K562 (cell line): ENCODE measurements at regions not wholly inside any gene's neighbourhood (a gene's known extent, or its start where the extent isn't known, plus 50 kb on each side); places are given as distances from the start of the nearest gene placed in this dataset.

Experiments
- ATAC-seq: fragments of 200-7000 bp; cut with Tn5 transposase; 3 replicates; pipeline ENCODE4 v1.9.1; 2020; ENCODE audit warnings: moderate library complexity
- BruUV-seq: library from RNA; stranded (reverse); fragments of 400-500 nt; replicated peaks from 2 replicates; lab custom pipeline; 2021; lab: Mats Ljungman, UMichigan
- CTCF ChIA-PET: fragments of 300-600 bp; formaldehyde crosslinking; extraction: SDS; loops from one replicate; lab custom pipeline; 2021; ENCODE audit warnings: low intra/inter-chr PET ratio; lab: Yijun Ruan, JAX
- POLR2A ChIA-PET: fragments of 300-600, 350-650 bp; sonication (Branson Sonifier 250); formaldehyde crosslinking; extraction: SDS; loops from one replicate; lab custom pipeline; 2021; ENCODE audit warnings: antibody characterized with exemption, inconsistent platforms; lab: Yijun Ruan, JAX
- DNase-seq, 4 experiments: peaks; one replicate each; pipeline versions ENCODE4 v3.0.0 to v3.0.0-alpha.2; 2011 to 2018; ENCODE audit warnings: low spot score in 3 of 4, mixed read lengths in 3 of 4; ENCODE audit errors: extremely low read depth in 1 of 4
- FAIRE-seq: peaks from 2 replicates; lab custom pipeline; 2011; peaks lifted over from hg19 to GRCh38; lab: Jason Lieb, UNC
- H2AFZ ChIP-seq: 2 replicates; pipeline ENCODE4 v1.6.0; 2011; ENCODE audit warnings: low read depth, low read length, control low read depth, inconsistent platforms
- H3K27ac ChIP-seq: fragments of 200-600 bp; 3 replicates; pipeline ENCODE4 v1.8.0; 2011; ENCODE audit warnings: low read depth, mild to moderate bottlenecking, control low read depth, inconsistent platforms, low read length, moderate library complexity, mixed read lengths; ENCODE audit errors: extremely low read depth
- H3K27me3 ChIP-seq, 2 experiments: fragments of 300-600 bp in 1 of 2; 2 replicates in 1 of 2; 3 replicates in 1 of 2; pipeline versions ENCODE4 v1.6.0 to v1.8.0; 2011; ENCODE audit warnings: inconsistent platforms in 2 of 2, low read length in 2 of 2, mild to moderate bottlenecking in 1 of 2, mixed read lengths in 1 of 2, moderate library complexity in 1 of 2; ENCODE audit not compliant: control insufficient read depth in 2 of 2, insufficient read depth in 2 of 2
- H3K36me3 ChIP-seq: fragments of 300-600 bp; 3 replicates; pipeline ENCODE4 v1.8.0; 2011; ENCODE audit warnings: mild to moderate bottlenecking, low read length, inconsistent platforms; ENCODE audit not compliant: control insufficient read depth, insufficient read depth
- H3K4me1 ChIP-seq, 2 experiments: fragments of 200-600 bp in 1 of 2; replicated peaks in 1 of 2; 2 replicates in 1 of 2; 3 replicates in 1 of 2; pipeline versions ENCODE4 v1.5.1 to v1.8.0; 2011; ENCODE audit warnings: inconsistent platforms in 2 of 2, low read length in 2 of 2, mild to moderate bottlenecking in 1 of 2, mixed read lengths in 1 of 2, moderate library complexity in 1 of 2; ENCODE audit not compliant: control insufficient read depth in 2 of 2, insufficient read depth in 2 of 2
- H3K4me2 ChIP-seq: 2 replicates; pipeline ENCODE4 v1.6.1; 2011; ENCODE audit warnings: low read length, control low read depth, inconsistent platforms, mixed read lengths; ENCODE audit not compliant: insufficient read depth
- H3K4me3 ChIP-seq: fragments of 200-600 bp; sonication (generic), shearing (Covaris generic); 2 replicates; pipeline ENCODE4 v1.5.1; 2016; ENCODE audit warnings: control low read depth, inconsistent platforms
- H3K79me2 ChIP-seq: fragments of 200-600 bp; 3 replicates; pipeline ENCODE4 v1.8.0; 2011; ENCODE audit warnings: low read length, inconsistent platforms; ENCODE audit not compliant: control insufficient read depth, insufficient read depth
- H3K9ac ChIP-seq, 2 experiments: 2 replicates each; pipeline versions ENCODE4 v1.6.0 to v1.6.1; 2011; ENCODE audit warnings: low read depth in 2 of 2, low read length in 2 of 2, control low read depth in 1 of 2, inconsistent platforms in 1 of 2, mild to moderate bottlenecking in 1 of 2, mixed read lengths in 1 of 2; ENCODE audit not compliant: insufficient read depth in 1 of 2
- H3K9me1 ChIP-seq: one replicate; pipeline ENCODE4 v1.6.0; 2011; ENCODE audit warnings: inconsistent platforms, mild to moderate bottlenecking, low read length, moderate library complexity; ENCODE audit not compliant: control insufficient read depth, insufficient read depth
- H3K9me3 ChIP-seq: replicated peaks from 2 replicates; pipeline ENCODE4 v1.5.1; 2011; ENCODE audit warnings: low read depth, low read length, inconsistent platforms; ENCODE audit not compliant: control insufficient read depth, insufficient read depth
- H4K20me1 ChIP-seq: replicated peaks from 2 replicates; pipeline ENCODE4 v1.6.1; 2011; ENCODE audit warnings: low read length, inconsistent platforms, mixed read lengths; ENCODE audit not compliant: control insufficient read depth, insufficient read depth
- CBFB ChIP-seq: sonication (generic); formaldehyde crosslinking; IDR thresholded peaks from 2 replicates; pipeline ENCODE4 v1.4.0; 2020; ENCODE audit warnings: mild to moderate bottlenecking, missing genetic modification reagents
- MYNN ChIP-seq, 2 experiments: sonication (generic); formaldehyde crosslinking in 1 of 2; IDR thresholded peaks; 2 replicates each; pipeline versions ENCODE4 v1.5.0 to v1.6.1; 2016 to 2020; ENCODE audit warnings: antibody characterized with exemption in 1 of 2, missing genetic modification reagents in 1 of 2
- RCOR1 ChIP-seq, 2 experiments: IDR thresholded peaks; 2 replicates each; pipeline ENCODE4 v1.6.1; 2012; ENCODE audit warnings: low read depth in 2 of 2, low read length in 2 of 2, borderline replicate concordance in 1 of 2, improper control_type of control experiment in 1 of 2
- SNRNP70 ChIP-seq: fragments of 200-400 bp; formaldehyde crosslinking; optimal IDR thresholded peaks from 2 replicates; pipeline ENCODE3; 2017; ENCODE audit warnings: low read depth, low read length
- ZC3H11A ChIP-seq: IDR thresholded peaks from 2 replicates; pipeline ENCODE4 v1.6.1; 2012; ENCODE audit warnings: low read depth, low read length, improper control_type of control experiment
- WGBS: fragments of 100-300 bp; shearing (Covaris generic); methylation state at CpG from one replicate; pipeline ENCODE4 v1.1.6; 2016; ENCODE audit warnings: low coverage, mixed read lengths; ENCODE audit not compliant: insufficient coverage; ENCODE audit errors: missing lambda C conversion rate; 5-methylcytosine and 5-hydroxymethylcytosine counted together
- in situ Hi-C: fragments of 300-500 bp; cut with MboI; formaldehyde crosslinking; loops from 4 replicates; pipeline ENCODE4 v1.15.0; 2018; ENCODE audit warnings: inconsistent platforms, mixed read lengths
- intact Hi-C: fragments of 100-400 bp; cut with micrococcal nuclease; formaldehyde crosslinking; loops from 2 replicates; pipeline ENCODE4 v1.14.2; 2022
- TF ChIP-seq, protein P1 (sequence below): fragments of 250-450 bp; sonication (Bioruptor Pico); IDR thresholded peaks from 2 replicates; pipeline ENCODE4 v1.4.0; 2020; ENCODE audit warnings: mild to moderate bottlenecking, moderate library complexity
- TF ChIP-seq, protein P2 (sequence below), 2 experiments: IDR thresholded peaks in 1 of 2; conservative IDR thresholded peaks in 1 of 2; 2 replicates each; pipeline ENCODE4 v1.6.1; 2016; ENCODE audit warnings: low read depth in 2 of 2, mild to moderate bottlenecking in 1 of 2, missing compliant biosample characterization in 1 of 2, missing genetic modification characterization in 1 of 2, moderate library complexity in 1 of 2

DNA sequence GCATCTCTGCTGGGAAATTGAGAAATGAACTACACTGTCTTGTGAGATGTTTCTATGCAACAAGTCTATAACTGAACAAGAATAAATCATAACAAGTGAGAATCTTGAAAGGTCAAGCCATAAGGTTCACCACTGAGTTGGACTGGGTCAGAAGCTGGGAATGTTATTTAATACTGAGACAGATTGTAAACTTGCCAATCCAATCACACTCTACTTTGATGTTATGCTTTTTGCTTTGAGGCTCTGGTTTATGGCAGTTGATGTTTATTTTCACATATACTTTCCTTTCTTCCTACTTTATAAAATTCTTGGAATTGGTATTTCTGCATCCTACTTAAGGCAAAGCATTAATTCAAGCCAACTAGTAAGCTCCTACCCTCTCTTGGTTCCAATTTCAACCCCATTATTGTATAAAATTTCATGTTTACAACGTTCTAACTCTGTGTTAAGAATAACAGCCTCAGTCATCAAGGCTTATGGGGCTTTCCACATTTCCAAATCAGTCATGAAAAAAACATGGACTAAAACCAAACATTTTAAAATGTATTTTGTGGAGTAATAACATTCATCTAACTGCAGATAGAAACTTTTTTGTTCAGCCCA, 533.4 kb downstream of the NYAP2 start (continued):
- TF ChIP-seq, protein P1, sequence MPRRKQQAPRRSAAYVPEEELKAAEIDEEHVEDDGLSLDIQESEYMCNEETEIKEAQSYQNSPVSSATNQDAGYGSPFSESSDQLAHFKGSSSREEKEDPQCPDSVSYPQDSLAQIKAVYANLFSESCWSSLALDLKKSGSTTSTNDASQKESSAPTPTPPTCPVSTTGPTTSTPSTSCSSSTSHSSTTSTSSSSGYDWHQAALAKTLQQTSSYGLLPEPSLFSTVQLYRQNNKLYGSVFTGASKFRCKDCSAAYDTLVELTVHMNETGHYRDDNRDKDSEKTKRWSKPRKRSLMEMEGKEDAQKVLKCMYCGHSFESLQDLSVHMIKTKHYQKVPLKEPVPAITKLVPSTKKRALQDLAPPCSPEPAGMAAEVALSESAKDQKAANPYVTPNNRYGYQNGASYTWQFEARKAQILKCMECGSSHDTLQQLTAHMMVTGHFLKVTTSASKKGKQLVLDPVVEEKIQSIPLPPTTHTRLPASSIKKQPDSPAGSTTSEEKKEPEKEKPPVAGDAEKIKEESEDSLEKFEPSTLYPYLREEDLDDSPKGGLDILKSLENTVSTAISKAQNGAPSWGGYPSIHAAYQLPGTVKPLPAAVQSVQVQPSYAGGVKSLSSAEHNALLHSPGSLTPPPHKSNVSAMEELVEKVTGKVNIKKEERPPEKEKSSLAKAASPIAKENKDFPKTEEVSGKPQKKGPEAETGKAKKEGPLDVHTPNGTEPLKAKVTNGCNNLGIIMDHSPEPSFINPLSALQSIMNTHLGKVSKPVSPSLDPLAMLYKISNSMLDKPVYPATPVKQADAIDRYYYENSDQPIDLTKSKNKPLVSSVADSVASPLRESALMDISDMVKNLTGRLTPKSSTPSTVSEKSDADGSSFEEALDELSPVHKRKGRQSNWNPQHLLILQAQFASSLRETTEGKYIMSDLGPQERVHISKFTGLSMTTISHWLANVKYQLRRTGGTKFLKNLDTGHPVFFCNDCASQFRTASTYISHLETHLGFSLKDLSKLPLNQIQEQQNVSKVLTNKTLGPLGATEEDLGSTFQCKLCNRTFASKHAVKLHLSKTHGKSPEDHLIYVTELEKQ = no peak
- TF ChIP-seq CBFB (CRISPR knock-in tag) (no peak), RCOR1 (IDR thresholded peaks at IDR 0.05; ENCODE audit: borderline replicate concordance in 1 of 2, low read depth in 2 of 2, low read length in 2 of 2) (no peak), ZC3H11A (no peak)

DNA sequence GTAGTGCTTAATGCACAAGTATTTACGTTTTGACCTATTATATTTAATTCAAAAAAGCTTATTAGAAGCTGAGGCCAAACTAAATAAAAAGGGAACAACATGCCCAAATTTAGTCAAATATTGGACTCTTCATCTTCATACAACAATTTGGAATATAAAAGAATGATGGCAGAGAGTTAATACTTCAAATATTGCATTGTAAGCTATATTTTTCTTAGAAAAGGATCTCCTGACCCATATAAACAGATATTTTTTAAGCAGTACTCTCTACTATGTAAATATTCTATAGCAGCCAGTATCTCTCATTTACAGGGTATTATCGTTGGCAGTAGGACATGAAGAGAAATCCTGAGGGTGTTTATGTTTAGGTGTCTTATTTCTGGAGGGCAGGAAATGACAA, 531.2 kb downstream of the NYAP2 start:
- Histone ChIP-seq H3K9me3 (no peaks in the 10 kb centered on the region), H3K79me2 (no peaks in the 10 kb centered on the region), H3K4me3 (no peak overlapping the region), H3K27ac (no peak overlapping the region), H4K20me1 (no peaks in the 10 kb centered on the region), H3K9me1 (no peaks in the 10 kb centered on the region), H3K36me3 (no peaks in the 10 kb centered on the region), H3K27me3 (no peaks in the 10 kb centered on the region), H3K9ac (no peak overlapping the region), H2AFZ (no peak overlapping the region), H3K4me1 (no peaks in the 10 kb centered on the region), H3K4me2 (no peak overlapping the region)
- BruUV-seq = no TSS peak
- FAIRE-seq = no peak
- DNase-seq = no peak
- intact Hi-C loops = no loop called here
- no peak for ATAC-seq
- in situ Hi-C loops = no loop called here
- TF ChIP-seq, protein P2, sequence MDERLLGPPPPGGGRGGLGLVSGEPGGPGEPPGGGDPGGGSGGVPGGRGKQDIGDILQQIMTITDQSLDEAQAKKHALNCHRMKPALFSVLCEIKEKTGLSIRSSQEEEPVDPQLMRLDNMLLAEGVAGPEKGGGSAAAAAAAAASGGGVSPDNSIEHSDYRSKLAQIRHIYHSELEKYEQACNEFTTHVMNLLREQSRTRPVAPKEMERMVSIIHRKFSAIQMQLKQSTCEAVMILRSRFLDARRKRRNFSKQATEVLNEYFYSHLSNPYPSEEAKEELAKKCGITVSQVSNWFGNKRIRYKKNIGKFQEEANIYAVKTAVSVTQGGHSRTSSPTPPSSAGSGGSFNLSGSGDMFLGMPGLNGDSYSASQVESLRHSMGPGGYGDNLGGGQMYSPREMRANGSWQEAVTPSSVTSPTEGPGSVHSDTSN (CRISPR knock-in tag; IDR thresholded peaks at IDR 0.05; ENCODE audit: low read depth) = no peak
- TF ChIP-seq, protein P2 (tag; conservative IDR thresholded peaks at IDR 0.05; ENCODE audit: low read depth) = no peak
- TF ChIP-seq MYNN (IDR thresholded peaks at IDR 0.05) (no peak), MYNN (CRISPR knock-in tag; IDR thresholded peaks at IDR 0.05) (no peak), SNRNP70 (no peak)
- 0% methylated on average over 2 of the region's 2 CpGs for WGBS
- CTCF ChIA-PET = no interaction called here
- POLR2A ChIA-PET = no interaction called here
